ENCODE measurements at regions not wholly inside any gene's neighbourhood (a gene's known extent, or its start where the extent isn't known, plus 50 kb on each side); places are given as distances from the start of the nearest gene placed in this dataset.

DNA sequence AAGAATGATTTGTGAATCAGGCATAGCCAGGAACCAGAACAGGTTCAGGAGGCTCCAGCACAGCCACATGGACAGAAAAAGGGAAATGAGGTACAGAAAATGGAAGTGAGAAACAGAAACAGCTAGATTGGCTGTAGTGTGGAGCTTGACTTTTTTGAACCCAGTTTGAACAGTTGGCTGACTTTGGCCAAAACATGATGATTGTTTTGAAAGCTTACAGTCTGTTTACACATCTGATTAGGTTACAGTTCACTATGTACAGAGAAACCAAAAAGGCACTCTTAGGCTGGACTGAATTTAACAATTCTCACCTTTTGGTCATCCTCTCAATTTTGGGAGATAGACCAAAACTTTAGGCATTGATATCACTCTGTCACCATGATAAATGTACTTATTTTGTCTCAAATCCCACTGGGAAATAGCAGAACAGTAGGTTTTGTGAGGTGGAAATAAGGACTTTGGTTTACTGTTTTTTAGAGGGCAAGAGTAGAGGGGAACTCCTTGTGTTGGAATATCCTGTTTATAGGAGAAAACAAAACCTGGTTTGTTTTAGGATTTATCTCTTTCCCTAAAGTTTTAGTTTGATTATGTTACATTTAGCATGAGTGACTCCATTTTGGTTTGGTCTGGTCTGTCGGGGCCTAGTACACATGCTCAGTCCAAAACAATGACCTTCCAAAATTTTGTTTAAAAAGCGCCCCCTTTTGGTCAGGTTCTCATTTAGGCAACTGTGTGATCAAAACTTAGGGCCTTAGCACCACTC lies 123.1 kb downstream of the OLIG3 start:
- no peak for ATAC-seq
- POLR2A ChIA-PET: interaction anchor here (0.8 kb wide), 1 partner anchor 99 kb away, joined by 5 read pairs; no protein-coding TSS in a partner anchor
- Mint-ChIP-seq H3K4me3 (no peak overlapping the region), H3K27ac (no peak overlapping the region), H3K36me3 (ENCODE audit: low read depth) (no peaks in the 10 kb centered on the region), H3K4me1 (peaks cover 2% of the 10 kb centered on the region), H3K9me3 (ENCODE audit: low read depth) (no peaks in the 10 kb centered on the region), H3K27me3 (no peaks in the 10 kb centered on the region)
- intact Hi-C loops (cut with DNase I, micrococcal nuclease): no loop called here
- CTCF ChIA-PET: interaction anchor here (1.4 kb wide), 1 partner anchor 57 kb away, joined by 4 read pairs; no protein-coding TSS in a partner anchor
- DNase-seq: no peak

DNA sequence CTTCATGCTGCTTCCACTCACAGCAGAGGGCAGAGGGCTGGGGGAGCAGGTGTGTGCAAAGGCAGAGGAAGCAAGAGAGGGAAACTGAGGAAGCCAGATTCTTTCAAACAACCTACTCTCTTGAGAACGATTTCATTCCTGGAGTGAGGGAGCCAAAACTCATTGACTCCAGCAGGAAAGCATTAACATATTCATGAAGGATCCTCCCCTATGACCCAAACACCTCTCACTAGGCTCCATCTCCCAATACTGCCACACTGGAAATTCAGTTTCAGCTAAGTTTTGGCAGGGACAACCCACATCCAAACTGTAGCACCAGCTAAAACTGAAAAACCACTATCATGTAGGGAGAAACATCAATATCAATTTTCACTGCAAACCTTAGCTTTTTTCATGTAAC lies 125.1 kb downstream of the OLIG3 start:
- POLR2A ChIA-PET: no interaction called here
- no peaks in the 10 kb centered on the region for H3K27me3 Mint-ChIP-seq

DNA sequence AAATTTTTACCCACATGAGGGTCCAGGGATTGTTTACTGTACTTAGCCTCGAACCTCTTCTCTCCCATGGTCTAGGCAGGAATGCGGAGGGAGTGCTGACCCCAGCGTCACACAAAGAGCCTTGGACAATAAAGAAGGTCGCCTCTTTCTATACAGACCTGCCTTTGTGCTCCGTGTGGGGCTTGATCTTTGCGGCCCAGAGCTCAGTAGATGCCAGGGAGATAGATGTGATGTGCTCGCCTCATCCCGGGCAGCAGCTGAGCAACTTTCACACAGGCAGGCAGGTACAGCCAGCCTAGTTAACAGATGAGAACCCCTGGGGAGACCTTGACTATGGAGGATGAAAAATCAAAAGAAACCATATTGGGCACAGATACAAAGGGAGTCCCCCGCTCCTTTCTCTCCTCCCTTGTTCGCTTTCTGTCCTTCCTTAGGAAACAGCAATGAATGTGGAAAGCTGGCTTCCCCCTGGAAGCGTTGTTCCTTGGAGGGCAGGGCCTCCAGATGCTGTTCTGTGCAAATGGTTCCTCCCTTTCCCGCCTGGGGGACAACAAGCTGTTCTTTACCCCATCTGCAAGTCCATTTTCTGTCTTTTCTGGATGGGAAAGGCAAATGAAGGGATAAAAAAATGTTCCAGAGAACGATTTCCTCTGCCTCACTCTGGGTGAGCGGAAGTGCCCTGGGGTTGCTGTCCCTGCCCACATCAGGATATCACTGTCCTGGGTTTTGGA lies 128.3 kb downstream of the OLIG3 start:
- no peak for ATAC-seq
- POLR2A ChIA-PET: no interaction called here
- CTCF ChIA-PET: interaction anchor here (0.5 kb wide), 1 partner anchor 1327 kb away, joined by 4 read pairs; no protein-coding TSS in a partner anchor

More for the DNA sequence above, 125.1 kb downstream of the OLIG3 start:
- DNase-seq (no peak), ATAC-seq (no peak)
- Mint-ChIP-seq H3K36me3 (ENCODE audit: low read depth) (no peaks in the 10 kb centered on the region), H3K4me3 (no peak overlapping the region), H3K9me3 (ENCODE audit: low read depth) (no peaks in the 10 kb centered on the region), H3K27ac (no peak overlapping the region), H3K4me1 (peaks cover 5% of the 10 kb centered on the region)
- CTCF ChIA-PET: no interaction called here
- intact Hi-C loops (cut with DNase I, micrococcal nuclease): no loop called here

DNA sequence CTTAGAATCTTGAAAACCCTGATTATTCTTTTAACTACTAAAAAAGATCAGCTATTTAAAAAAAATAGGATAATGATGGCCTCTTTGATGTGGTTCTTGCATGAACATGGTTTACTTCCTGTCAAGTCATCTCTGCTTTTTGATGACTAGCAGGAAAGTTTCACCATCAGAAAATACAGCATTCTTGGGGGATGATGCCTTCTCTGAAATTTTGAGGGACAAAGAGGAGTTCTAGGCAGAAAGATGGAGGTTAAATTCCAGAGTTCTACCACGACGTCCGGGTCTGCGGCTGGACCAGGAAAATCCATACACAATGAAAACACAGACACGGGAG lies 130.4 kb downstream of the OLIG3 start:
- intact Hi-C loops (cut with DNase I, micrococcal nuclease): loop anchor here in 1 of 2 experiments (1.0 kb wide), 1 partner anchor 26 kb away; no protein-coding TSS in a partner anchor
- peaks cover 23% of the 10 kb centered on the region for H3K4me1 Mint-ChIP-seq
- peaks cover 4% of the 10 kb centered on the region for H3K27me3 Mint-ChIP-seq
- ChIA-PET CTCF (interaction anchor here (0.7 to 1.5 kb wide), 3 partner anchors 9 to 50 kb away, joined by 3 read pairs; no protein-coding TSS in a partner anchor), POLR2A (interaction anchor here (0.8 to 1.0 kb wide), 2 partner anchors 14 to 616 kb away, joined by 3 to 7 read pairs; no protein-coding TSS in a partner anchor)
- H3K9me3 Mint-ChIP-seq (ENCODE audit: low read depth): no peaks in the 10 kb centered on the region
- H3K4me3 Mint-ChIP-seq: no peak overlapping the region
- no peak overlapping the region for H3K27ac Mint-ChIP-seq
- H3K36me3 Mint-ChIP-seq (ENCODE audit: low read depth): no peaks in the 10 kb centered on the region
- ATAC-seq: peak; percentile 87
- no peak for DNase-seq

More for the DNA sequence above, 128.3 kb downstream of the OLIG3 start:
- peaks cover 4% of the 10 kb centered on the region for H3K27me3 Mint-ChIP-seq
- DNase-seq: no peak
- no peak overlapping the region for H3K27ac Mint-ChIP-seq
- H3K9me3 Mint-ChIP-seq (ENCODE audit: low read depth): no peaks in the 10 kb centered on the region
- H3K4me3 Mint-ChIP-seq: no peak overlapping the region
- no peaks in the 10 kb centered on the region for H3K36me3 Mint-ChIP-seq (ENCODE audit: low read depth)
- intact Hi-C loops (cut with DNase I, micrococcal nuclease): no loop called here
- H3K4me1 Mint-ChIP-seq: peaks cover 23% of the 10 kb centered on the region

DNA sequence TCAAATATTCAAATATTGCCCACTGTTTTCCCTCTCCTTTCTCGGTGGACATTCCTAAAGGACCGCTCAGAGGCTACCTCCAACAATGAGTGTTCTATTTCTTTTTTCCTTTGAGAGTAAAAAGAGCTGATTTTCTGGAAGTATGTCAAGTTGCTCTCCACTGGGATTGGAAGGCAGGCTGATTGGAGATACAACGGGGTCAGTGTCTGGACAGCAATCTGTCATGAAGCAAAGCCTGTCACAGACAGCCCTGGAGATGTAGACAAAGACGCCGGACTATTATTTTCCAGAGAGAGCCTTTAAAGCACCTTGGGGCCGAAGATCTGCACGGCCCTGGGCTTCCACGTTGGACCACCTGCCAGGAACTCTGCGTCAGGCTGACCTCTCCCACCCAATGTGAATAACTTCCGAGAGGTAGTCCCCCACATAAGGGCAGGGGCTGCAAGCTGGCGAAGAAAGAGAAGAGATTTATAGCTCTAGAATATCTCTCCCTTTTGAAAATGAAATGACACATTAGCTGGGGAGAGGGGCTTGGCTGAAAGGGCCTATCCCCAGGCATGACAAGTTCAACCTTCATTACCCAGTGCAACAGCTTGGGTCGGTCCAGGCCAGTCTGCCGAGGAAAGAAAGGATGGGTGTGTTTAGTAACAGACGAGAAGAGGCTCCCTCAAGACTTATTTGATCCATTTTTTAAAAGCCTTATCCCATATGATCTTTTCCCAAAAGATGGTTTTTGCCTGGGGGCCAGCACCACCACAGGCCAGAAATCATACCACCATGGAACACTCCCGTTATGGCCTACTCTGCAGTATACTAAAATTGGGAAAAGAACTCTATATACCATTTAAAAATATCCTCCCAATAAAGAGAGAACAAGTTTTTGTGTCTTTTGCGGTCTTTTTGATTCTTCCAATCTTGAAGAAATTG lies 131.1 kb downstream of the OLIG3 start:
- Mint-ChIP-seq H3K4me3 (no peak overlapping the region), H3K4me1 (peaks cover 23% of the 10 kb centered on the region), H3K36me3 (ENCODE audit: low read depth) (no peaks in the 10 kb centered on the region), H3K27ac (no peak overlapping the region), H3K9me3 (ENCODE audit: low read depth) (no peaks in the 10 kb centered on the region), H3K27me3 (peaks cover 4% of the 10 kb centered on the region)
- POLR2A ChIA-PET: interaction anchor here (0.6 to 1.0 kb wide), 3 partner anchors 14 to 617 kb away, joined by 3 to 7 read pairs (median 6); no protein-coding TSS in a partner anchor
- intact Hi-C loops (cut with DNase I, micrococcal nuclease): loop anchor here in 1 of 2 experiments (1.0 kb wide), 1 partner anchor 26 kb away; no protein-coding TSS in a partner anchor
- DNase-seq (no peak), ATAC-seq (peak; percentile 12)
- CTCF ChIA-PET: interaction anchor here (0.7 to 1.5 kb wide), 3 partner anchors 10 to 49 kb away, joined by 3 read pairs; no protein-coding TSS in a partner anchor

DNA sequence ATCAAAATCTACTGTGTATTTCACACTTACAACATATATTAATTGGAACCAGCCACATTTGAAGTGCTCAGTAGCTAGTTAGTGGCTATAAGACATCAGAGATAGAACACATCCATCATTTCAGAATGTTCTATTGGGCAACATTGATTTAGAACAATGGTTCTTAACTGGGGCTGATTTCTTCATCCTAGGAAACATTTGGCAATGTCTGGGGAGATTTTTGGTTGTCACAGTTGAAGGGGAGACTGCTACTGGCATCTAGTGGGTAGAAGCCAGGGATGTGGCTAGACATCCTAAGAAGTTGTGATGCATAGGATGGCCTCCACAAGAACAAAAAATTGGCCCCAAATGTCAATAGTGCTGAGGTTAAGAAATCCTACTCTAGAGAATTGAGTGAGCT lies 132.5 kb downstream of the OLIG3 start:
- POLR2A ChIA-PET: no interaction called here
- CTCF ChIA-PET: interaction anchor here (0.6 to 1.4 kb wide), 3 partner anchors 19 to 926 kb away, joined by 3 to 4 read pairs (median 4); no protein-coding TSS in a partner anchor
- intact Hi-C loops (cut with DNase I, micrococcal nuclease): no loop called here
- Mint-ChIP-seq H3K9me3 (ENCODE audit: low read depth) (no peaks in the 10 kb centered on the region), H3K36me3 (ENCODE audit: low read depth) (no peaks in the 10 kb centered on the region), H3K4me3 (no peak overlapping the region), H3K27me3 (peaks cover 4% of the 10 kb centered on the region), H3K4me1 (peaks cover 23% of the 10 kb centered on the region), H3K27ac (no peak overlapping the region)
- ATAC-seq (no peak), DNase-seq (no peak)

DNA sequence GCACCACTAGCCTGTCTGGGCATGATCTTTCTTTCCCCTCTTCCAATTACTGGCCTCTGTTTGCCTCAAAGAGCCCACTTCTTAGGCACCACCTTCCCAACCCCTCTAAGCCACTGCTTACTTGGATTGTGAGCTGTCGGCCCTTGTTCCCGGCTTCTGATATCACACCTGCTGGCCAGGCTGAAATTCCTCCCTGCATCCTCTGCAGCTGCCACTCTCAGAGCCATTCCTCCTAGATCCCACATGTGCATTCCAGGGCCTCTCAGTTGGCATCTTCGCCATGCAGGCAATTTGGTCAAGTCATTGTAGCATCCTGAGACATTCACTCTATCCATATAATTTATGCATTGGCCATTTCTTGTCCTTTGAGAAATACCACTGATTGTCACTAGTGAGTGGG lies 135.9 kb downstream of the OLIG3 start:
- Mint-ChIP-seq H3K4me3 (no peak overlapping the region), H3K27ac (no peak overlapping the region), H3K9me3 (ENCODE audit: low read depth) (no peaks in the 10 kb centered on the region), H3K27me3 (peaks cover 3% of the 10 kb centered on the region), H3K4me1 (peaks cover 18% of the 10 kb centered on the region), H3K36me3 (ENCODE audit: low read depth) (no peaks in the 10 kb centered on the region)
- ChIA-PET CTCF (interaction anchor here (0.6 kb wide), 1 partner anchor 57 kb away, joined by 3 read pairs; no protein-coding TSS in a partner anchor), POLR2A (no interaction called here)
- intact Hi-C loops (cut with DNase I, micrococcal nuclease): no loop called here
- ATAC-seq: no peak
- no peak for DNase-seq

DNA sequence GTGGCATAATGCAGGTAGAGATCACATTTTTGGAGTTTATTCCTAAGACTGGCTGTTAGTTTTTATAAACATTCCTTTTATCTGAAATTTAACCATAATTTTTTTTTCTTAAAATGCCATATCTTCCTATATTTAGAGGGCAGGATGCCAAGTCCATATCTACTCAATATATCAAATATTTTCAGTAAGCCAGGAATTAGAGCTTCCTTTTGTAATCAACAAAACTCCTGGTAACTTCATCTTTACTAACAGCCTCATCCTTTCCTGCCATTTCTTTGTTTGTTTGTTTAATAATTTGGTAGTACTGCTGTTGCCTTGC lies 136.3 kb downstream of the OLIG3 start:
- Mint-ChIP-seq H3K36me3 (ENCODE audit: low read depth) (no peaks in the 10 kb centered on the region), H3K27ac (no peak overlapping the region), H3K27me3 (peaks cover 3% of the 10 kb centered on the region), H3K9me3 (ENCODE audit: low read depth) (no peaks in the 10 kb centered on the region), H3K4me3 (no peak overlapping the region), H3K4me1 (peaks cover 18% of the 10 kb centered on the region)
- CTCF ChIA-PET: interaction anchor here (0.6 kb wide), 1 partner anchor 57 kb away, joined by 3 read pairs; no protein-coding TSS in a partner anchor
- intact Hi-C loops (cut with DNase I, micrococcal nuclease): no loop called here
- DNase-seq (no peak), ATAC-seq (no peak)
- POLR2A ChIA-PET: no interaction called here

DNA sequence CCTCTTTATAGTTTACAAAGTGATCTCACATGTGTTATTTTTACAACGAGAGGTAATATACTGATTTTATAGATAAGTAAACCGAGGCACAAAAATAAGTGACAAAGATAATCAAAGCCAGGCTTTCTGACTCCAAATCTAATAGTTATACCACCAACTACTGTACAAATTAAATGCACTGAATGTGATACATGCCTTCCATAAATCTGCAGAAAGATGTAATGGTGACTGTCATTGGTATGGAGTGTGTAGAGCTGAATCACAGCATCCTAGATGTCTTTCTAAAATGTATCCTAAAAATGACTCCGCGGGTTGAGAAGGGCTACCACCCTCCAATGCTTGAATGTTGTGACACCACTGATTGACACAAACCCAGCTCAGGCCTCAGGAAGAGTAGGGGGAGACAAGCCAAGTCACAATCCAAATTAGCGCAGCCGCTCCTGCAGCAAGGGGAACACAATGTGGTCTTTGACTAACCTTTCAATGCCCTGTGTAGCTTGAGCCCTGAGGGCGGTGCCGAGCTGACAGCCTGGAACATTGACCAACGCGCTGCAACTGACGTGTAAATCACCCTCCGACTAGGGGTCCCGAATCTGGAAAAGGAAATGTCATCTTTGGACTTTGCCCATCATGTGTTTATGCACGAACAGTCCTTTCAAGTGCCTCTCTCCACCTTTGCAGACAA lies 136.8 kb downstream of the OLIG3 start:
- no peak for ATAC-seq
- POLR2A ChIA-PET: no interaction called here
- intact Hi-C loops (cut with DNase I, micrococcal nuclease): no loop called here
- Mint-ChIP-seq H3K27ac (no peak overlapping the region), H3K4me1 (peaks cover 15% of the 10 kb centered on the region), H3K9me3 (ENCODE audit: low read depth) (no peaks in the 10 kb centered on the region), H3K36me3 (ENCODE audit: low read depth) (no peaks in the 10 kb centered on the region), H3K27me3 (peaks cover under 1% of the 10 kb centered on the region), H3K4me3 (no peak overlapping the region)
- CTCF ChIA-PET: interaction anchor here (1.0 kb wide), 1 partner anchor 15 kb away, joined by 3 read pairs; no protein-coding TSS in a partner anchor
- no peak for DNase-seq

DNA sequence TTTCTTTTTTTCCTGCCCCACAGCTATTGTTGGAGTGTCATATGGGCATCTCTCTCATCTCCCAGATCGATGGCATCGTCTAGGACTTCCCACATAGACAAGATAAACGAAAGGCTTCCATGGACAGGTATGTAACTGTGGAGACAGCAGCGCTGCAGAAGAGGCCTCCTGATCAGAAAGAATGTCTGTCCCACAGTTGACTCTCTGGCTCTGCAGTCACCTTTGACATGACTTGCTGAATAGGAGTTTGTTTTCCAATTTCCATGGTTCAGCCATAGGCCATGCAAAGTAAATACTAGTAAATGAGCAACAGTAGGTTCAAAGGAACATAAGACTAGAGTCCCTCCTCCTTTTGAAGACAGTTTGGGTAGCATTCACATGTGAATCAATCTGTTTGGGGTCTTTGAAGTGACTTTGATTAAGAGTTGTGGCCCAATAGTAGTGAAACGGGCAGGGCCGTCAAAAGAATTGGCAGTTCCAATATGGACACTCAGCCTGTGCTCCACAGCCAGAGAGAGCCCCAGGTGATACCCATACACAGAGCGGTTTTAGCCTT lies 134.7 kb upstream of the IFNGR1 start:
- peaks cover 14% of the 10 kb centered on the region for H3K4me1 Mint-ChIP-seq
- ATAC-seq (no peak), DNase-seq (no peak)
- H3K27me3 Mint-ChIP-seq: no peaks in the 10 kb centered on the region
- H3K36me3 Mint-ChIP-seq (ENCODE audit: low read depth): no peaks in the 10 kb centered on the region
- intact Hi-C loops (cut with DNase I, micrococcal nuclease): no loop called here
- CTCF ChIA-PET: interaction anchor here (0.8 kb wide), 1 partner anchor 39 kb away, joined by 3 read pairs; no protein-coding TSS in a partner anchor
- no peak overlapping the region for H3K4me3 Mint-ChIP-seq
- H3K27ac Mint-ChIP-seq: no peak overlapping the region
- H3K9me3 Mint-ChIP-seq (ENCODE audit: low read depth): no peaks in the 10 kb centered on the region
- POLR2A ChIA-PET: no interaction called here

Measured in activated CD4-positive, alpha-beta T cell treated with anti-CD3 and anti-CD28 coated beads for 36 hours (primary cell).